ENCODE measurements at regions not wholly inside any gene's neighbourhood (a gene's known extent, or its start where the extent isn't known, plus 50 kb on each side); places are given as distances from the start of the nearest gene placed in this dataset.

GRCh38 chr1:78331799-78332198 lies 159.0 kb upstream of the PTGFR start:
- TF ChIP-seq CTCF (IDR thresholded peaks at IDR 0.05) (no peak), EP300 (IDR thresholded peaks at IDR 0.05) (no peak), POLR2AphosphoS5 (IDR thresholded peaks at IDR 0.05) (no peak)
